Mesothelial cell of epicardium (in vitro differentiated cells): ENCODE measurements at regions not wholly inside any gene's neighbourhood (a gene's known extent, or its start where the extent isn't known, plus 50 kb on each side); places are given as distances from the start of the nearest gene placed in this dataset.

Experiments
- DNase-seq, 2 experiments: peaks; one replicate each; pipeline ENCODE4 v3.0.0; 2021; ENCODE audit warnings: low spot score in 2 of 2; ENCODE audit not compliant: unreplicated experiment in 2 of 2
- H3K27ac Mint-ChIP-seq: 2 replicates; pipeline ENCODE4 v1.8.0; 2021; ENCODE audit warnings: mixed read lengths
- H3K27me3 Mint-ChIP-seq: 2 replicates; pipeline ENCODE4 v1.8.0; 2021; ENCODE audit warnings: low read depth, mixed read lengths
- H3K36me3 Mint-ChIP-seq: 2 replicates; pipeline ENCODE4 v1.8.0; 2021; ENCODE audit warnings: mixed read lengths
- H3K4me1 Mint-ChIP-seq: 2 replicates; pipeline ENCODE4 v1.8.0; 2021; ENCODE audit warnings: mixed read lengths
- H3K4me3 Mint-ChIP-seq: 2 replicates; pipeline ENCODE4 v1.8.0; 2021; ENCODE audit warnings: mild to moderate bottlenecking, moderate library complexity, mixed read lengths
- H3K9me3 Mint-ChIP-seq: 2 replicates; pipeline ENCODE4 v1.8.0; 2021; ENCODE audit warnings: mixed read lengths
- CTCF ChIP-seq: fragments of 200-600 bp; sonication (generic); IDR thresholded peaks from one replicate; pipeline ENCODE4 v1.5.0; 2021; ENCODE audit warnings: antibody characterized with exemption; ENCODE audit not compliant: unreplicated experiment

GRCh38 chr22:48600681-48601080 lies 1227.0 kb downstream of the BRD1 start:
- H3K36me3 Mint-ChIP-seq: no peaks in the 10 kb centered on the region
- H3K9me3 Mint-ChIP-seq: peaks cover 8% of the 10 kb centered on the region

GRCh38 chr22:48600171-48600570 lies 1227.5 kb downstream of the BRD1 start:
- Mint-ChIP-seq H3K27ac (no peak overlapping the region), H3K27me3 (no peaks in the 10 kb centered on the region), H3K36me3 (no peaks in the 10 kb centered on the region), H3K4me3 (no peak overlapping the region), H3K9me3 (peaks cover 6% of the 10 kb centered on the region), H3K4me1 (no peaks in the 10 kb centered on the region)
- no peak for DNase-seq
- no peak for TF ChIP-seq CTCF

More at GRCh38 chr22:48600681-48601080, 1227.0 kb downstream of the BRD1 start:
- no peaks in the 10 kb centered on the region for H3K4me1 Mint-ChIP-seq
- no peak for TF ChIP-seq CTCF
- no peaks in the 10 kb centered on the region for H3K27me3 Mint-ChIP-seq
- no peak overlapping the region for H3K27ac Mint-ChIP-seq
- no peak overlapping the region for H3K4me3 Mint-ChIP-seq
- DNase-seq: no peak

- Mint-ChIP-seq H3K36me3 (no peaks in the 10 kb centered on the region), H3K9me3 (no peaks in the 10 kb centered on the region), H3K4me3 (no peak overlapping the region), H3K27ac (no peak overlapping the region), H3K27me3 (no peaks in the 10 kb centered on the region), H3K4me1 (no peaks in the 10 kb centered on the region)
- no peak for DNase-seq
- no peak for TF ChIP-seq CTCF
These were observed 1228.3 kb downstream of the BRD1 start for GRCh38 chr22:48599346-48599745.

- TF ChIP-seq CTCF: no peak
- H3K27ac Mint-ChIP-seq: no peak overlapping the region
- no peaks in the 10 kb centered on the region for H3K4me1 Mint-ChIP-seq
- H3K4me3 Mint-ChIP-seq: no peak overlapping the region
- DNase-seq: no peak
- H3K9me3 Mint-ChIP-seq: no peaks in the 10 kb centered on the region
- H3K36me3 Mint-ChIP-seq: no peaks in the 10 kb centered on the region
- no peaks in the 10 kb centered on the region for H3K27me3 Mint-ChIP-seq
These were observed 1231.4 kb downstream of the BRD1 start for GRCh38 chr22:48596111-48596850.

- H3K4me1 Mint-ChIP-seq: no peaks in the 10 kb centered on the region
- H3K9me3 Mint-ChIP-seq: no peaks in the 10 kb centered on the region
- H3K36me3 Mint-ChIP-seq: no peaks in the 10 kb centered on the region
- H3K27ac Mint-ChIP-seq: no peak overlapping the region
- DNase-seq: no peak
- TF ChIP-seq CTCF: no peak
- H3K4me3 Mint-ChIP-seq: no peak overlapping the region
- H3K27me3 Mint-ChIP-seq: no peaks in the 10 kb centered on the region
These were observed 1232.2 kb downstream of the BRD1 start for GRCh38 chr22:48595511-48595905.
